ENCODE measurements at regions not wholly inside any gene's neighbourhood (a gene's known extent, or its start where the extent isn't known, plus 50 kb on each side); places are given as distances from the start of the nearest gene placed in this dataset.

GRCh38 chr18:60196836-60197606, 175.6 kb downstream of the MC4R start:
- TF ChIP-seq EP300 (IDR thresholded peaks at IDR 0.05; ENCODE audit: low read depth) (no peak), CTCF (IDR thresholded peaks at IDR 0.05) (no peak), POLR2AphosphoS5 (IDR thresholded peaks at IDR 0.05) (no peak), POLR2A (IDR thresholded peaks at IDR 0.05) (no peak)
- no peaks in the 10 kb centered on the region for H3K4me1 ChIP-seq
- in situ Hi-C loops (cut with MboI; ENCODE audit: low pct_ligation_motif_present in 1 of 4, low pct_unique_long_range_greater_than_20kb in 1 of 4, low sequenced_read_pairs in 3 of 4) (loop anchor here in 1 of 4 donors (25.0 kb wide), 1 partner anchor 110 kb away; no protein-coding TSS in a partner anchor), intact Hi-C loops (cut with DNase I; ENCODE audit: low total_unique reads) (no loop called here)
- no peaks in the 10 kb centered on the region for H3K36me3 ChIP-seq
- H3K4me3 ChIP-seq, result no peak overlapping the region
- H3K27me3 ChIP-seq, result no peaks in the 10 kb centered on the region
- no peaks in the 10 kb centered on the region for H3K9me3 ChIP-seq
- WGBS, 2 donors (ENCODE audit: low coverage in 1 of 2), result 72 to 80% methylated on average over 6 of the region's 6 CpGs
- DNase-seq, result no peak
- no peak overlapping the region for H3K27ac ChIP-seq

- H3K9me3 ChIP-seq, result no peaks in the 10 kb centered on the region
- no peaks in the 10 kb centered on the region for H3K4me1 ChIP-seq
- intact Hi-C loops (cut with DNase I; ENCODE audit: low total_unique reads) (no loop called here), in situ Hi-C loops (cut with MboI; ENCODE audit: low pct_ligation_motif_present in 1 of 4, low pct_unique_long_range_greater_than_20kb in 1 of 4, low sequenced_read_pairs in 3 of 4) (loop anchor here in 1 of 4 donors (25.0 kb wide), 1 partner anchor 106 kb away; no protein-coding TSS in a partner anchor)
- DNase-seq, result no peak
- H3K36me3 ChIP-seq, result no peaks in the 10 kb centered on the region
- 70 to 78% methylated on average over 1 of the region's 1 CpG for WGBS, 2 donors (ENCODE audit: low coverage in 1 of 2)
- TF ChIP-seq CTCF (IDR thresholded peaks at IDR 0.05) (no peak), POLR2AphosphoS5 (IDR thresholded peaks at IDR 0.05) (no peak), EP300 (IDR thresholded peaks at IDR 0.05; ENCODE audit: low read depth) (no peak), POLR2A (IDR thresholded peaks at IDR 0.05) (no peak)
- H3K27me3 ChIP-seq, result no peaks in the 10 kb centered on the region
- no peak overlapping the region for H3K27ac ChIP-seq
- no peak overlapping the region for H3K4me3 ChIP-seq
Measured at GRCh38 chr18:60193780-60194179, 178.8 kb downstream of the MC4R start.

DNA sequence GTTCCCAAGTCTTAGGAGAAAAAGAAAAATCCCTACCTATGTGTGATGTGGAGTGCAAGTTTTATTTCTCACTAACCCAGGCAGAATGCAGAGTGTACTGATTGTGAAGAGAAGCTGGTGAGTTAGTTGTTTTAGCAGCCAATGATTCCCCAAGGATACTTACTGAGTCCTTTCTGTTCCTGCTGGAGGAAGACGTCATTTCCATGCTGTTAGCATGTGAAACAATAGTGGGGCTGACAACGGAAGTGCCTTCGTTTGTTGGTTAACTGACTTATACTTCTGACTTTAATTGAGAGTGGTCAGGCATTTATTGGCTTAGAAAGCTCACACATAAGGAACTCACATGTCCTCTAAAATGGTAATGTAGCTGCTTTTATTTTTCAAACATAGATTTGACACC, 180.6 kb downstream of the MC4R start:
- TF ChIP-seq EP300 (IDR thresholded peaks at IDR 0.05; ENCODE audit: low read depth) (no peak), POLR2AphosphoS5 (IDR thresholded peaks at IDR 0.05) (no peak), POLR2A (IDR thresholded peaks at IDR 0.05) (no peak), CTCF (IDR thresholded peaks at IDR 0.05) (no peak)
- WGBS, 2 donors (ENCODE audit: low coverage in 1 of 2), result 80 to 81% methylated on average over 1 to 3 of the region's 3 CpGs

GRCh38 chr18:60189856-60190255, 182.7 kb downstream of the MC4R start:
- intact Hi-C loops (cut with DNase I; ENCODE audit: low total_unique reads), result no loop called here
- Histone ChIP-seq H3K36me3 (no peaks in the 10 kb centered on the region), H3K4me1 (no peaks in the 10 kb centered on the region), H3K27ac (no peak overlapping the region), H3K4me3 (no peak overlapping the region), H3K27me3 (no peaks in the 10 kb centered on the region), H3K9me3 (no peaks in the 10 kb centered on the region)
- 45 to 79% methylated on average over 2 of the region's 2 CpGs for WGBS, 2 donors (ENCODE audit: low coverage in 1 of 2)
- no peak for DNase-seq
- in situ Hi-C loops (cut with MboI; ENCODE audit: low pct_ligation_motif_present in 1 of 4, low pct_unique_long_range_greater_than_20kb in 1 of 4, low sequenced_read_pairs in 3 of 4), result loop anchor here in 1 of 4 donors (25.0 kb wide), 1 partner anchor 103 kb away; no protein-coding TSS in a partner anchor
- TF ChIP-seq POLR2AphosphoS5 (IDR thresholded peaks at IDR 0.05) (no peak), CTCF (IDR thresholded peaks at IDR 0.05) (no peak), POLR2A (IDR thresholded peaks at IDR 0.05) (no peak)

More for the DNA sequence above, 180.6 kb downstream of the MC4R start:
- H3K4me1 ChIP-seq, result no peaks in the 10 kb centered on the region
- H3K36me3 ChIP-seq, result no peaks in the 10 kb centered on the region
- no peak overlapping the region for H3K27ac ChIP-seq
- no peaks in the 10 kb centered on the region for H3K27me3 ChIP-seq
- H3K9me3 ChIP-seq, result no peaks in the 10 kb centered on the region
- no peak for DNase-seq
- in situ Hi-C loops (cut with MboI; ENCODE audit: low pct_ligation_motif_present in 1 of 4, low pct_unique_long_range_greater_than_20kb in 1 of 4, low sequenced_read_pairs in 3 of 4) (loop anchor here in 1 of 4 donors (25.0 kb wide), 1 partner anchor 105 kb away; no protein-coding TSS in a partner anchor), intact Hi-C loops (cut with DNase I; ENCODE audit: low total_unique reads) (no loop called here)
- H3K4me3 ChIP-seq, result no peak overlapping the region
